GM18861 (cell line): ENCODE measurements at regions not wholly inside any gene's neighbourhood (a gene's known extent, or its start where the extent isn't known, plus 50 kb on each side); places are given as distances from the start of the nearest gene placed in this dataset.
"Not testable (repeated sequence)": the region's sequence is repeated elsewhere in the genome, so short reads cannot be mapped to it uniquely, and the experiment has no call there.

Experiments used
- ATAC-seq: cut with Tn5 transposase; IDR thresholded peaks from one replicate; pipeline ENCODE4 v1.9.1; 2021; ENCODE audit not compliant: unreplicated experiment

DNA sequence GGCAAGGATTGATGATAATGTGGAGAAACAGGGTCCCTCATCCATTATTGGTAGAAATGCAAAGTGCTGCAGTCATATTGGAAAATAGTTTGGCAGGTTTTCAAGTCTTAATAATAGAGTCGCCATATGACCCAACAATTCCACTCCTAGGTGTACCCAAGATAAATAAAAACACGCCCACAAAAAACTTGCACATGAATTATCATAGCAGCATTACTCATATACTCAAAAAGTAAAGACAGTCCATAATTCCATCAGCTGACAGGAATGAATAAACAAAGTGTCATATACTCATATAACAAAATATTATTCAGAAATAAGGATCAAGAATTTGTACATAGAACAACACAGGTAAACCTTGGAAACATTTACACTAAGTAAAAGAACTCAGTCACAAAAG, 242.9 kb upstream of the FTMT start:
- no peak for ATAC-seq

DNA sequence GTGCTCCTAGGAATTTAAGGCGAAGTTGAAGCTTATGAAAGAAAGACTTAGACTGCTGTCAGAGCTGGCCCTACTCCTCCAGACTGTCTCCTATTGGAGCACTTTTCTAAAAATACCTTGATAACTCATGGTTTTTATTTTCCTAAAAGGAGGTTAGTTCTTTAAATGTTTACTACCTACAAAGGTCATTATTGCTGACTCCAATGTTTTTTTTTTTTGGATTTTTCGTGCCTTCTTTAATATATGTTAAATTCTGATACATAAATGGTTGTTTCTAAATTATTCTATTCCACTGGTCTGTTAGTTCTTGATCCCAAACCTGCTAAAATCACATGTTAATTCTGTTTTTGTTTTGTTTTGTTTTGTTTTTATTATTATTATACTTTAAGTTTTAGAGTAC, 227.6 kb upstream of the FTMT start:
- no peak for ATAC-seq

DNA sequence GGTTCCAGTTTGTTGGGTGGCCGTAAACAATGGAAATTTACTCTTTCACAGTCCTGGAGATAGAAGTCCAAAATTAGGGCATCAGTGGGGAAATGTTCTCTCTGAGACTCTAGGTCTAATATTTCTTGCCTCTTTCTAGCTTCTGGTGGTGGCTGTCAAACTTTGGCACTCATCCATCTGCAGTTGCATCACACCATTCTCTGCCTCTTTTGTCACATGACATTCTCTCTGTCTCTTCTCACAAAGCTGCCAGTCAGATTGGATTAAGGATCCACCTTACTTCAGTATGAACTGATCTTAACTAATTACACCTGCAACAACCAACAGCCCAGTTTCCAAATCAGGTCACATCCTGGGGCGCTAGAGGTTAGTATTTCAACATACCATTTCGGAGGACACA, 222.9 kb upstream of the FTMT start:
- ATAC-seq: no peak

DNA sequence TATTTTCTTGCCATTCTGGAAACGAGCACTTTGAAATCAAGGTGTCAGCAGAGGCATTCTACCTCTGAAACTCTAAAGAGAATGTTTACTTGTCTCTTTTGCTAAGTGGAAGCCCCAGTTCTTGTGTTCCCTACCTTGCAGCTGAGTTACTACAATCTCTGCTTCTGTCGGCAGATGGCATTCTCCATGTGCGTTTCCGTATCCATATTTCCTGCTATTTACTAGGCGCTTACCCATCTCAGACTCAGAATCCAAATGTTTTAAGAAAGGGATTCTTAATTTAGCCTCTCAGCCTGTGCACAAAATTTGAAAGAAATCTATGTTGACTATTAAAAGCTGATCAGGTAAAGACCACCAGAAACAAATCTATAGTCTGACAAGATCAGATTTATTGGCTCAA, 221.3 kb upstream of the FTMT start:
- no peak for ATAC-seq

DNA sequence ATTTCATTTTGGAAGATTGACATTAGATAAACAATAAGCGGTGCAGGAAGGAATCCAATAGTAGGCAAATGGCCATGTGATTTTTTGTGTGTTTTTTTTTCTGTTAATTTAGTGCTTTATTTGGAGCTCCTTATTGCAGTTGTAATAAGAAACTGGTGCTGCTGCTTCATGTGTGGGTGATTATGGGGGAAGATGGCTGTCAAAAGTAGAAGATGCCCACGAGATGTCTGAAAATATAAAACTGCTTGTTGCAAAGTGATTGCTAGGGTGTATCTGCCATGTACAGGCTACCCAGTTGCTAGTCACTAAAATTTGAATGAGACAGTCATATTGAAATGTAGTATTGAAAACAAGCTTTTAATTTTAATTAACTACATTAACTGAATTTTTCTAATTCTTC, 216.7 kb upstream of the FTMT start:
- no peak for ATAC-seq

DNA sequence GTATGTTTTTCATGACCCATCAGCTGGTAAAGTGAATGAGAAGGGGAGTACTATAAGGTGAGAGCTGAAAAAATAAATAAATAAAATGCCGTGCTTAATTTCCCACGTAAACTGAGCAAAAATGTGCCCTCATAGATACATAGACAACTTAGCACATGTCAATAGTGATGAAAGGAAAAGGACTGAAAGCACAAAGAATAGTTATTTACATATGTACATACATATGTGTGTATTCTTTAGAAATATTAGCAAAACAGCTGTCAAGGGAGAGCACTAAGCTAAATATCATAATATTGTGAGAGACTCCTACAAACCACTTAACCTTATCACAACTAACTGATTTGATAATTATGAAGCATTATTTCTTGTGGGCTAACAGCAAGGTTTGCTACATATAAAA, 213.6 kb upstream of the FTMT start:
- ATAC-seq: no peak

DNA sequence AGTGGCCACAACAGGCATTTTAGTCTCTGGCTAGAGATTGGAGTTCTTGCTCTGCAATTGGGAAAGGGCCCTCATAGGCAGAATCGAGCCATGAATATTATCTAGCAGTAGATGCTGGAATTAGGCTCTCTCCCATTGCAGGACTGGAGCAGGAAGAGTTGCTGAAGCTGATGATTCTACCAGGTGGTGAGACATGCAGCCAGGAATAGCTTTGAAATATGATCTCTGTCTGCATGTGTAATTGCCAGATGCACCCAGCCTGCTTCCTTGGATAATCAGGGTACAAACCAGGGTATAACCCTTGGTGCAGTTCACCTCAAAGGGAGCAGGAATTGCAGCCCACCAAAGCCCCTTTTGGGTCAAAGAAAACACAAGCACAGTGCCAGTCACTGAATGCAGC, 211.4 kb upstream of the FTMT start:
- ATAC-seq: no peak

DNA sequence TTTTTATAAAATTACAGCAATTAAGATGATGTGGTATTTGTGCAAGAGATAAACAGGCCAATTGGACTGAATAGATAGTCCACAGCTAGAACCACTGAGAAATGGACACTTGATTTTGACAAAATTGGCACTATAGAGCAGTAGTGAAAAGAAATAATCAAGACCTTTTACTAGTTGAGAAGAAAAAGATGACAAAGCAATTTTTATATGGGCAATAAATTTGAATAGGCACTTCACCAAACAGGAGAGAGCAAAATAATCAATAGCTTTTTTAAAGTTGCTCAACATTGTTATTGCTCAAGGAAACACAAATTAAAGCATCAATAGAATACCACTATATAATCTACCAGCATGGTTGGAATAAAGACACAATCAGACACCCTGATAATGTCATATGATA, 193.5 kb upstream of the FTMT start:
- no peak for ATAC-seq

DNA sequence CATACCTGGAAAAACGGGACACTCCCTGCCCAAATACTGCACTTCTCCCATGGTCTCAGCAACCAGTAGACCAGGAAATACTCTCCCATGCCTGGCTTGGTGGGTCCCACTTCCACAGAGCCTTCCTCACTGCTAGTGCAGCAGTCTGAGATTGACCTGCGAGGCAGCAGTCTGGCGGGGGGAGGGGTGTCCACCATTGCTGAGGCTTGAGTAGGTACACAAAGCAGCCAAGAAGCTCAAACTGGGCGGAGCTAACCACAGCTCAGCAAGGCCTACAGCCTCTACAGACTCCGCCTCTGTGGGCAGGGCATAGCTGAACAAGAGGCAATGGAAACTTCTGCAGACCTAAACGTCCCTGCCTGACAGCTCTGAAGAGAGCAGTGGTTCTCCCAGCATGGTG, 191.5 kb upstream of the FTMT start:
- ATAC-seq: no peak

DNA sequence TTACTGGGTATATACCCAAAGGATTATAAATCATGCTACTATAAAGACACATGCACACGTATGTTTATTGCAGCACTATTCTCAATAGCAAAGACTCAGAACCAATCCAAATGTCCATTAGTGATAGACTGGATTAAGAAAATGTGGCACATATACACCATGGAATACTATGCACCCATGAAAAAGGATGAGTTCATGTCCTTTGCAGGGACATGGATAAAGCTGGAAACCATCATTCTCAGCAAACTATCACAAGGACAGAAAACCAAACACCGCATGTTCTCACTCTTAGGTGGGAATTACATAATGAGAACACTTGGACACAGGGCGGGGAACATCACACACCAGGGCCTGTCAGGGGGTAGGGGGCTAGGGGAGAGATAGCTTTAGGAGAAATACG, 186.1 kb upstream of the FTMT start:
- not testable (repeated sequence) for ATAC-seq

DNA sequence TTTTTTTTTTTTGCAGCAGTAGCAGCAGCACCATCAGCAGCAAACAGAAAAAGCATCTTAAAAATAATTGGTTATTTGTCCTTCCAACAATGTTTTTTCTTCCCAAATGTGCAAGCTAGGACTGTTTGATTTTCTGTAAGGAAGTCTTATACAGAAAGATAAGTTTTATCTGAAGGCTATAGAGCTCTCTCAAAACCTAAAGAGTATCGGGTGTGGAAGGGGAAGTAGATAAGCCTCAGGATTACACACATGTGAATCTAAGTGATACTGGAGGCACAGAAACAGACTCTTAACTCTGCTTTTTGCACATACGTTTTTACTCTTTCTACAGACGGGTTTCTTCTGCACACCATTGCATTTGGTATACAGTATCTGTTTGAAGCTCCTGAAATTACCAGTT, 184.4 kb upstream of the FTMT start:
- no peak for ATAC-seq

DNA sequence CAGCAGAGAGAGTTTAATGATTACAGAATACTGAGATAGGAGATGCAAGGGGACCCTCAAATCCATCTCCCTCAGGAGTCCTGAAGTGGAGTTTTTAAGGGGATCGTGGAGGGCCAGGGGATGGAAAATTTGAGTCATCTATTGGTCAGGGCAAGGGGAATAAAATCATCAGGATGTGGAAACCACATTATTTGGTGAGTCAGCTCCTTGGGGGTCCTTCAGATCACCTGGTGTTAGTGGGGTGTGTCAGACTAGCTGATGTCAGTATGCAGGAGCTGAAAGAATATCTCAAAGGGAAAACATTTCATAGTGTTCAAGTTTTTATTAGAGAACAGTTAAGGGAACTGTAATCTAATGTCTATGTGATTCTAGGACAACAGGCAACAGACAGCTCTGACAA, 183.0 kb upstream of the FTMT start:
- no peak for ATAC-seq

DNA sequence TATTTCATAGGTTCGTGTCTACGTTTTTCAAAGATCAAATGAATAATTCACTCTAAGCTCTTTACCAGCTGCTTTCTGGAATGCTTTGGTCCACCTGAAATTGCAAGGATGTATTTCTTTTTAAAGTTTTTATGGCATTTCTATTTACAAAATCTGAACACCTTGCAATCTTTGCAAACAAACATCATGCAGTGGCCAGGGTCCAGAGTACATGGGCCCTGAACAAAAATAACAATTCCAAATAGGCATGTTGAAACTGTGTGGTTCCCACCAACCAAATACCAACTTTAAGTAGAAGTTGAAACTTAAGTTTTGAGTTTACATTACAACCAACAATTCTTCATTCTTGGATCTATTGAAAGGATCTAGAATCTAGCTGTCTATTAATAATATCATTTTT, 180.1 kb upstream of the FTMT start:
- no peak for ATAC-seq

DNA sequence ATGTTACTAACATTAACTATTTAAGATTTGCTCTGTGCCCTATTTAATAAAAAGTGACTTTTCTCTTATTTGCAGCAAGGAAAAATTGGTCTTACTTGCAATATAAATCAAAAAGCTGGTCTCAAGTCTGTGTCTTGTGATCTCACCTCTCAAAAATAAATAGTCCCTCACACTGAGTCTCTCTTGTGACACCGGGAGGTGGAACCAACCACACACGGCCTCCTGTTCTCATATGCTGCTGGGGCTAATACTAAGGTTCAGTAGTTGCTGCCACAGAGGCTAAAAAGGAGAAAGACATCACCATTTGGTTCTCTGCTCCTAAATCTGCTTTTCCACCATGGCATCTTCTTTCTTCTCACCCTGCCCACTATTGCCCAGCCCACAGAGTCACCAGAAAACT, 175.8 kb upstream of the FTMT start:
- no peak for ATAC-seq

DNA sequence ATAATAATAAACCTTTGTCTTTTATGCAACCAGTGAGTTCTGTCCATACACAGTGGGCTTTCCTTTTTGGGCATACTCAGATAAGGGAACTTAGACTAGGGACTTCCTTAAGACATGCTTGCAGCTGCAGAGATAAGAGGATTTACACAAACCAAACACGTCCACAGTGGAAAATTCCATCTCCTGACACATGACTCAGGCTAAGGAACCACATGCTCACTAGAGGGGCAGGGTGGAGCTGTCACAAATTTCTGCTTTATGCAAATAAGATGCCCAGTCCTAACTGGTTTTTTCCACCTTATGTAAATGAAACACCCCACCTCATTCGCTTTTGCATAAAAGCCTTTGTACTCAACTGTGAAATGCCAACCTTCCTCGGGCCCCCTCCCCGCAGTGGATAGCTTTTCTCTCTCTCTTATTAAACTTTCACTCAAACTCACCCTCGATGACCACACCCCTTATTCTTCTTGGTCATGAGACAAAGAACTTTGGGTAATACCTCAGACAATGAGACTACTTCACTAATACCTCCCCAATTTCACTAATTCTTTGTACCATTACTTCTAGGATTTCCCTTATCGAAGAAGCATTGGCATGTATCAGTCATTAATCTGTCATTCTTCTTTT, 170.3 kb upstream of the FTMT start:
- ATAC-seq: no peak

DNA sequence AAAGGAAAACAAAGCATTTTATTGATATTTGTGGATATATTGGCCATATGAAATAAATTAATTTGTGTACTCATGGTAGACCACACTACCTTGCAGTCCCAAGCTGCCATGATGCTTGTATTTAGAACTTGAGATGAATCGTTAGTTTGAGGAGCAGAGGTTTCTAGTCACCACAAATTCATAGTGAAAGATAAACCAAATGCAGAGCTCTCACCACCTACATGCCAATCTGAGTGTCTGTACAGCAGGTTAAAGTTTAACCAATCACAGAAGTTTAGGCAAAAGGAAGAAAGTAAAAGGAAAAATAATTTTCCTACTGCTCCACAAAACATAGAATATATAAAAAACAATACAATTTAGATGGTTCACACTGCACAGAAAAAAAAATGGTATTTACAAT, 163.6 kb upstream of the FTMT start:
- ATAC-seq: no peak

DNA sequence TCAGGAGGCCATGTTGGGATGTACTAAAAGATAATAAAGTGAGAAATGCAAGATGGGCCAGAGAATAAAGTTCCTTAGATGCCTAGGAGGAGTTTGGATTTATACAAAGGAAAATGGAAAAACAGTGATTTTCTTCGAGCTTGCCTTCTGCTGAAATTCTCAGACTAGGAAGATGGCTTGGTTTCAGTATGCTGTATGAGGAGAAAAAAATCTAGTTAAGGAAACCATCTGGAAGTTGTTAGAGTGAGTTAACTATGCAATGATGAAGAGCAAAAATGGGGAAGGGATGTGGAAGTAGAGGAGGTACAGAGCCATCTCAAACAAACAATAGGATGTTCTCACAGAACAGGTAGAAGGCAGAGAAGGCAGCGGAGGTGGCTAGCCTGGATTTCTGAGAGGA, 162.9 kb upstream of the FTMT start:
- ATAC-seq: no peak

DNA sequence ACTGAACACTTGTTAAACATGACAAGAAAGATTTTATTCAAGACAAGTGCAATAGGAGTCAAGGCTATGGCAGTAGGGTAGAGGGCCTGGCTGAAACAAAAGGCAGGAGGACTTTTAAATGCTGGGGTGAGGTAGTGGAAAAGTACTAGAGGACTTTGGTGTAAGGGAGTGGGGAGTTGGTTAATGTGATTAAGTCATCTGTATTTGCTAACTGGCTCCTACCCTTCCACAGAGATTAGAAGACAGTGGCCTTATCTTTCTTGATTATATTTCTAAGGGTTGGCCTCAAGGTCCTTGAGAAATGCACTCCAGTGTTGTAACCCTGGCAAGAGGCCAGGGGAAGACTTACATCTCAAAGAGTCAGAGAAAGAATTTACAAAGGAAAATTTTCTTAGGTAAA, 160.2 kb upstream of the FTMT start:
- ATAC-seq: no peak

DNA sequence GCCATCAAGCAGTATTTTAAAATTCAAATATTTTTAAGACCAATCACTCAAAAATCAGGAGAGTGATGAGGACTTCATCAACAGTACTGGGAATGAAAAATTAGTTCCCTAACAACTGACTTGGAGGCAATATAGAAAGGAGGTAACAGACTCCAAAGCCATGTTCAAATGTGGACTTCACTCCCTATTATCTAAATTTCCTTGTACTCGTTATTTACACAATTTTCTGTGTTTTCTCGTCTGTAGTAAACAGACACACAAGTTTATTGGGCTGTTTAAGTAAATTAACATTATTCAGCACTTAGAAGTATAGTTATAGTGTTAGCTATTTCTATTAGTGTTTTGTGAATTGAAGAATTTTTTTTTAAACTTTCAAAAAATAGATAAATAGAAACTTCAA, 159.5 kb upstream of the FTMT start:
- ATAC-seq: no peak

DNA sequence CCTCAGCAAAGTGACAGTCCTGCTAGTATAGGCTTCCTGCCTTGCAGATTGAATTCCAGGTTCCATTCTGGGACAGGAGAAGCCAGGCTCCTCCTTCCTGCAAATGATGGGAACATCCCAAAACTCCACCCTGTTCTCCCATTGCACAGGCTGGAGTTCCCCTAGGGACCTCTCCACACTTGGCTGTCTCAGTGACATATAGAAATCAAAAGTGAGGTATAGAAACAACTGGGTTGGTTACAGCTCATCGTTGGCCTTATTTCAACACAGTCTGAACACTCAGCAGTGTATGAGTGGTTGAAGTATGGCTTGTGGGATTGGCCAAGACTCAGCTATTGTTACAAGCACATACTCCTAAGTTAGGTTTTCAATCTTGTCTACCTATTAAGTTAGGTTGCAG, 157.8 kb upstream of the FTMT start:
- no peak for ATAC-seq

DNA sequence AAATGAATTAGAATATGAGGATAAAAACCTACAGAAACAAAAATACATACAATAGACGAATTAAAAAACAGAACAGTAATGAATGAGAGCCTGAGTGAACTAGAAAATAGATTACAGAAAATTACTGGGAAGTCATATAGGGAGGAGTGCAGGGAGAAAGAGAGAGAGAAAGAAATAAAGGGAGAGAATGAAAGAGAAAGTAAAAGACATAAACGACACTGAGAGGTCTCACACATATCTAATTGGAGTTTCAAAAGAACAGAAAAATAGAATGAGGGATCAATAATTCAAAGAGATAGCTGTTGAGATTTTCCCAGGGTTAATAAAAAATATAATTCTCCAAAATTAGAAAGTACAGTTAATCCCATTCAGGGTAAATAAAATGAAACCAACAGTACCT, 156.4 kb upstream of the FTMT start:
- no peak for ATAC-seq

DNA sequence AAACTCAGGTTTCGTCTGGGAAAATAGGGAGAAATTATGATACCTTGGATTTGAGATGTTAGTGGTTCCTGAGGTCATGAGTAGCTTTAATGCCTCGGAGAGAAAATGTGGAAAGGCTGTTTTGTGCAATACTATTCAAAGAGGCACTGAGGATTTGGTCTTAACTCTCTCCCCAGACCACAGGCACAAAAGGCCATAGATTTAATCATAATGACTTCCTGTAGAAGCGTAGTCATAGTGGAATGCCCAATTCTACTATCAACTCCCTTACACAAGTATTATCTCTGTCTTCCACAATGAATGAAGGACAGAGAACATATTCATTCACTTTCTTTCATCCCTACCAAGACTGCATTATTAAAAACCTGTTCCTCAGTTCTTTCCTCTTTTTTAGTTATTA, 153.0 kb upstream of the FTMT start:
- ATAC-seq: no peak

DNA sequence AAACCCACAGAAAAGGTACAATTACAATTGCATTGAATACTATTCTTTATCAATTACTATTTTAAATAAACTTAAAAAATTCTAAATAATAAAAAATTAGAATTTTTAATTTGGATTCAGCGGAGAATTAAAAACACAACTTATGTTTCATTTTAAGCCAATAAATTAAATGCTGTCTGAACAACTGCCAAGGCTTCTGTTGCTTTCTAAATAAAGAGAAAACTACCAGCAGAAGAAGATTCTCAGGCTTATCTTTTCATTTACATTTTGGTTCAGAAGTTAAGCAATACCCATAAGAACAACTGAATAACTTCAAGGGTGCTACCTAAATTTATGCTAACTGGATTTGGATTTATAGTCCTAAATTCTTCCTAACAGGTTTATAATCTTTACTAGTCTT, 150.0 kb upstream of the FTMT start:
- no peak for ATAC-seq

DNA sequence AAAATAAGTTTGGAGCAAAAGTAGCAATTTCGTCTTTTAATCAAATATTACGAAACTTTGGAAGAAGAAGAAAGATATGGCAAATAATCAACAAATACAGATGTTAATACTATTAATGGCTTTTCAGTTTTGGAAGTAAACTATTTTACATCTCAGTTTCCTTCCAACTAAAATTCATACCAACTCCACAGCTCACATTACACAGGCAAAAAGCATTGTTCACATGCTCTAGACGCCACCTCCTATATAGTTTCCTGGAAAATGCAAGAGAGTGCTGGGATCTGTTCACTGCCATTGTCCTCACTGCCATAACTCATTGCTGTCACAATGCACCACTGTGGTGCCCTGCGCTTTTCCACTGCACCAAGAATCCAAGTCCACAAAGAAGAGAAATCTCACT, 149.0 kb upstream of the FTMT start:
- ATAC-seq: no peak
